ENCODE measurements at regions not wholly inside any gene's neighbourhood (a gene's known extent, or its start where the extent isn't known, plus 50 kb on each side); places are given as distances from the start of the nearest gene placed in this dataset.

DNA sequence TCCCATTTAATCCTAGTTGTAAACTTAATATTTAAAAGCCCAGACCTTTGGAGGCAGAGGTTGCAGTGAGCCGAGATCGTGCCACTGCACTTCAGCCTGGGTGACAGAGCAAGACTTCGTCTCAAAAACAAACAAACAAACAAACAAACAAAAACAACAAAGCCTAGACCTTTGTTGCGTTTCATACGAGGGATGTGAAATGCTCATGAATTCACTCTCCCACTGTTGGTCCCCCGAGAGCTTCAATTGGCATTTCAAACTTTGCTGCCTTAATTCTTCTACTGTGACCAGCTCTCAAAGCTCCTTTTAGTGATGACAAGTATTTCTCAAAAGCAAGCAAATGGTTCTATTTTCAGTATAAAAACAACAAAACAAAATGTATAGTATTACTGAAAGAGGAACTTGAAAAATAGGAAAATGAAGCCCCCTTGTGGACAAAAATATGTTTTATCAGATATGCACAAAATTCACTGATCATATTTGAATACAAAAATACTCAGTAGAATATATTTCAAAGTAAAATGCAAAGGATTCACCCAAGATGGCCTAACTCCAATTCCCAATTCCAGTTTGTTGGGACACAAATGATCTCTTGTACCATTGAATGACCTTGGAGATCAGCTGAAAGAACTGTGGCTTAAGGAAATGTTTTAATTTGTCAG, 140.4 kb downstream of the ESM1 start:
- H3K4me3 ChIP-seq (ENCODE audit: low read depth, low read length) = no peak overlapping the region
- TF ChIP-seq, protein P1, sequence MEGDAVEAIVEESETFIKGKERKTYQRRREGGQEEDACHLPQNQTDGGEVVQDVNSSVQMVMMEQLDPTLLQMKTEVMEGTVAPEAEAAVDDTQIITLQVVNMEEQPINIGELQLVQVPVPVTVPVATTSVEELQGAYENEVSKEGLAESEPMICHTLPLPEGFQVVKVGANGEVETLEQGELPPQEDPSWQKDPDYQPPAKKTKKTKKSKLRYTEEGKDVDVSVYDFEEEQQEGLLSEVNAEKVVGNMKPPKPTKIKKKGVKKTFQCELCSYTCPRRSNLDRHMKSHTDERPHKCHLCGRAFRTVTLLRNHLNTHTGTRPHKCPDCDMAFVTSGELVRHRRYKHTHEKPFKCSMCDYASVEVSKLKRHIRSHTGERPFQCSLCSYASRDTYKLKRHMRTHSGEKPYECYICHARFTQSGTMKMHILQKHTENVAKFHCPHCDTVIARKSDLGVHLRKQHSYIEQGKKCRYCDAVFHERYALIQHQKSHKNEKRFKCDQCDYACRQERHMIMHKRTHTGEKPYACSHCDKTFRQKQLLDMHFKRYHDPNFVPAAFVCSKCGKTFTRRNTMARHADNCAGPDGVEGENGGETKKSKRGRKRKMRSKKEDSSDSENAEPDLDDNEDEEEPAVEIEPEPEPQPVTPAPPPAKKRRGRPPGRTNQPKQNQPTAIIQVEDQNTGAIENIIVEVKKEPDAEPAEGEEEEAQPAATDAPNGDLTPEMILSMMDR (IDR thresholded peaks at IDR 0.05; ENCODE audit: insufficient read depth, low read depth, low read length) = peak; percentile 53
- DNase-seq (ENCODE audit: low read depth) = peak; percentile 77

DNA sequence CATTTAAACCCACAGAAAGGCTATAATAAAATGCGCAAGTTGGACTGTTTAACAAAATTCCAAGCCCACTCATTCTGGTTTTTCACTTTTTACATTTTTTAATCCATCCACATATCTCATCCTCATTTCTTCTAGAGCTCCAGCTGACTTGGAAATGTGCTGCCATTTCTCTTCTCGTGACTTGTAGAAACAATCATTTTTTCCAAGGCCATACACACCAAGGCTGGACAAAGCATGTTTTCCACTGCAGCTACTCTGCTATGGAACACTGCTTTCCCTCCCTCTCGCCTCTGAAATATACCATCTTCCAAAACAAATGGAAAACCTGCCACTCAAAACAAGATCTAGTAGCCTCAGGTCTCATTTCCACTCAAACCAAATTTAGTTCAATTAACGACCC, 141.1 kb downstream of the ESM1 start:
- no peak for DNase-seq (ENCODE audit: low read depth)

DNA sequence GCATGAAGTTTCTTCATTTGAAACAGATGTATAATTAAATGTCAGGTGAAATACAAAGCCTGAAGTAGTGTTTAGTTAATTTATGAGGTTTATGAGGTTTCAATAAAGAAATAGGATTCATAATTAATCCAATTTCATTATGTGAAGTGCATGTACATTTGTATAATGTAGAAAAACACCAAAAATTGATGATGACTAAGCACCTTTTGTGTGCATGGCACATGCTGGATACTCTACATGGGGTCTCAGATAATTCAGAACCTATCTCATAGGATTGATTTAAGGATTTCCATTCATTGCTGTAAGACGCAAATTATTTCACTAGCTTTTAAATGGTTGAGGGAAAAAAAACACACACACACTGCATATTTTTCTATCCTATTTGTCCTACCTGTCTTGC, 143.9 kb downstream of the ESM1 start:
- TF ChIP-seq, protein P1 (IDR thresholded peaks at IDR 0.05; ENCODE audit: insufficient read depth, low read depth, low read length) = no peak
- no peak for DNase-seq (ENCODE audit: low read depth)
- no peak overlapping the region for H3K4me3 ChIP-seq (ENCODE audit: low read depth, low read length)

More for the DNA sequence above, 141.1 kb downstream of the ESM1 start:
- TF ChIP-seq, protein P1 (IDR thresholded peaks at IDR 0.05; ENCODE audit: insufficient read depth, low read depth, low read length) = no peak
- H3K4me3 ChIP-seq (ENCODE audit: low read depth, low read length) = no peak overlapping the region

DNA sequence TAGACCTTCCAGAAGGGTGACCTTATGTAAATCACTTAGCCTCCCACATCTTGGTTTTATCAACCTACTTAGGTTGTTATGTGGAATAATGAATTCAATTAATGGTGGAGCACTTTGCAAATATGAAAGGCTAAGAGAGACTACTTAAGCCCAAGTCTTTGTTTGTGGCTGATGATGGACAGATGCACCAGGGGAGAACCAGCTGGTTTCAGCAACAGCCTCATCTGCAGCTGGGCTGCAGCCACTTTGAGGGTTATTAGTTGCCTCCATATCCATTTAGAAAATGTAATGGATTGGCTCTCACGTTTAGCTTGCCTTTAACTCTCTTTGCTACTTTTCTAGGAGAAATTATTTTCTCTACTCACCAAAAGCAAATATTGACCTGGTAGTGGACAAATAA, 146.6 kb downstream of the ESM1 start:
- DNase-seq (ENCODE audit: low read depth) = no peak
- TF ChIP-seq, protein P1 (IDR thresholded peaks at IDR 0.05; ENCODE audit: insufficient read depth, low read depth, low read length) = no peak
- no peak overlapping the region for H3K4me3 ChIP-seq (ENCODE audit: low read depth, low read length)

DNA sequence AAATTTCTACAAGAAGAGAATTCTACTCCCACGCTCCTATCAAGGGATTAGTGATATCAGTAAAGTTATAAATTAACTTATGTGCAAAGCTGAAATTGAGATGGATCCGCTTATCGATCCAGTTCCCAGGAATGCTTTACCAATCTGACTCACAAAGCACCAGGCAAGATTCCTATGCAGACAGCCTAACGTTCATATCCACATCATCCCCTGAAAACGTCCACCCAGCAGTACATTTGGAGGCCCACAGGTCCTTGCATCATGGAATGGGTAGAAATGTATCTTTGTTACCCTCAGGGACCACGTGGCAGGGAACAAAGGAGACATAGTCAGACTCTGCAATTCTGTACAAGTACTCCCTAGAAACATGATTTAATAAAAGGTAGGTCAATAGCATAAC, 147.4 kb downstream of the ESM1 start:
- DNase-seq (ENCODE audit: low read depth) = no peak
- no peak overlapping the region for H3K4me3 ChIP-seq (ENCODE audit: low read depth, low read length)
- TF ChIP-seq, protein P1 (IDR thresholded peaks at IDR 0.05; ENCODE audit: insufficient read depth, low read depth, low read length) = no peak

DNA sequence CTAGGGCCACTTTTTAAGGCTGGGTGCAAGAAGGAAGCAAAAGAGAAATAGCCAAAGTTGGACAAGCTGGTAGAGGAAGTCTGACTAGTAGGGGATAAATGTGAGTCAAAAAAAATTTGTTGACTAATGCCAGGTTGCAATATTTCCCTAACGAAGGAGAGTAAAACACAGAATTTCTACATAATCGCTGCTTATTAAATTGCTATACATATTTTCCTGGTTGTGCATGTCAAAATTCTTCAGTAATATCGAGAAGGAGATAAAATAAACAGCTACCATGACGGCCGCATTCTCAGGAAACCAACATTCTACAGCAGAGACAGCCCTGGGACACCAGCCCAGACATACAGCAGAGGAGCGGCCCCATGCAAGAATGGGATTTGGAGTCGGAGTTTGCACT, 148.3 kb downstream of the ESM1 start:
- TF ChIP-seq, protein P1 (IDR thresholded peaks at IDR 0.05; ENCODE audit: insufficient read depth, low read depth, low read length) = no peak
- no peak overlapping the region for H3K4me3 ChIP-seq (ENCODE audit: low read depth, low read length)
- peak; percentile 70 for DNase-seq (ENCODE audit: low read depth)

DNA sequence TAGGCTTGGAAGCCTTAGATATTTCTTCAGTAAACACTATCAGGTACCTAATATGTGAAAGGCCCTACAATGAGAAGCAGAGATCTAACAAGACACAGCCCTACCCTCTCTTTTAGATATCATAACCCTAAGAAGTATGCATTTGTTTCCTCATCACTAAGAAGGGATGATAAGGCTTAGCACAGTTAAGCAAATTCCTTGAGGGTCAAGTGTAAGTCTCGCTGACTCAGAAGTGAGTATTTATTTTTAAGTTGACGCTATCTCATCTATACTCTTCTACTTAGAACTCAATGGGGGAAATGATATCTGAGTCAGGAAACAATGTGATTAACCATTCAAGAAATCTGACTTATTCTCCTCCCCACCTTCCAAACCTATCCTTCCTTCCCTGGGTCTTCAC, 149.7 kb downstream of the ESM1 start:
- H3K4me3 ChIP-seq (ENCODE audit: low read depth, low read length) = no peak overlapping the region
- TF ChIP-seq, protein P1 (IDR thresholded peaks at IDR 0.05; ENCODE audit: insufficient read depth, low read depth, low read length) = no peak
- DNase-seq (ENCODE audit: low read depth) = peak; percentile 81
